Vagina (tissue), 2 donors: ENCODE measurements at regions not wholly inside any gene's neighbourhood (a gene's known extent, or its start where the extent isn't known, plus 50 kb on each side); places are given as distances from the start of the nearest gene placed in this dataset.
"Not testable (repeated sequence)": the region's sequence is repeated elsewhere in the genome, so short reads cannot be mapped to it uniquely, and the experiment has no call there.

Source experiments
- DNase-seq, 2 donors: peaks; one replicate each; pipeline ENCODE4 v3.0.0-alpha.2; 2017; ENCODE audit errors: extremely low spot score in 2 of 2
- H3K27ac ChIP-seq: fragments of 200-600 bp; sonication (generic); one replicate; pipeline ENCODE4 v1.5.1; 2019
- H3K27me3 ChIP-seq: fragments of 200-600 bp; sonication (generic); one replicate; pipeline ENCODE4 v1.5.1; 2019
- H3K36me3 ChIP-seq, 2 donors: fragments of 200-600 bp; sonication (generic); one replicate each; pipeline ENCODE4 v1.5.1; 2017 to 2019
- H3K4me1 ChIP-seq: fragments of 200-600 bp; sonication (generic); one replicate; pipeline ENCODE4 v1.5.1; 2019
- H3K4me3 ChIP-seq, 2 donors: fragments of 200-600 bp; sonication (generic); 1 replicate in 1 of 2; 2 replicates in 1 of 2; pipeline ENCODE4 v1.5.1; 2016 to 2019
- H3K9me3 ChIP-seq: fragments of 200-600 bp; sonication (generic); one replicate; pipeline ENCODE4 v1.5.1; 2019
- POLR2A ChIP-seq, 2 donors: fragments of 450-650 bp; IDR thresholded peaks; one replicate each; pipeline ENCODE4 v1.6.1; 2017; ENCODE audit warnings: antibody characterized with exemption in 2 of 2, mild to moderate bottlenecking in 2 of 2, moderate library complexity in 2 of 2
- POLR2AphosphoS5 ChIP-seq, 2 donors: sonication (generic); formaldehyde crosslinking; IDR thresholded peaks; one replicate each; pipeline ENCODE4 v1.9.0; 2017; ENCODE audit warnings: antibody characterized with exemption in 2 of 2, mild to moderate bottlenecking in 2 of 2, low read depth in 1 of 2; ENCODE audit not compliant: insufficient read depth in 1 of 2
- intact Hi-C: fragments of 100-400 bp; cut with DNase I; formaldehyde crosslinking; loops from one replicate; pipeline ENCODE4 v1.15.1; 2023
- TF ChIP-seq, protein P1 (sequence below), 3 experiments: fragments of 450-650 bp in 2 of 3; fragments of 200-600 bp in 1 of 3; sonication (generic) in 1 of 3; IDR thresholded peaks; one replicate each; pipeline ENCODE4 v1.5.1; 2017 to 2019; ENCODE audit warnings: antibody characterized with exemption in 3 of 3, mild to moderate bottlenecking in 2 of 3, moderate library complexity in 2 of 3

GRCh38 chr22:49658902-49659280 is 168.8 kb downstream of the BRD1 start:
- H3K9me3 ChIP-seq: no peaks in the 10 kb centered on the region
- DNase-seq: no peak
- no peaks in the 10 kb centered on the region for H3K27me3 ChIP-seq
- no peak overlapping the region for H3K27ac ChIP-seq
- intact Hi-C loops: no loop called here
- no peaks in the 10 kb centered on the region for H3K36me3 ChIP-seq
- TF ChIP-seq POLR2AphosphoS5 (IDR thresholded peaks at IDR 0.05; ENCODE audit: insufficient read depth in 1 of 2, low read depth in 1 of 2) (no peak), POLR2A (IDR thresholded peaks at IDR 0.05) (no peak)
- TF ChIP-seq, protein P1, sequence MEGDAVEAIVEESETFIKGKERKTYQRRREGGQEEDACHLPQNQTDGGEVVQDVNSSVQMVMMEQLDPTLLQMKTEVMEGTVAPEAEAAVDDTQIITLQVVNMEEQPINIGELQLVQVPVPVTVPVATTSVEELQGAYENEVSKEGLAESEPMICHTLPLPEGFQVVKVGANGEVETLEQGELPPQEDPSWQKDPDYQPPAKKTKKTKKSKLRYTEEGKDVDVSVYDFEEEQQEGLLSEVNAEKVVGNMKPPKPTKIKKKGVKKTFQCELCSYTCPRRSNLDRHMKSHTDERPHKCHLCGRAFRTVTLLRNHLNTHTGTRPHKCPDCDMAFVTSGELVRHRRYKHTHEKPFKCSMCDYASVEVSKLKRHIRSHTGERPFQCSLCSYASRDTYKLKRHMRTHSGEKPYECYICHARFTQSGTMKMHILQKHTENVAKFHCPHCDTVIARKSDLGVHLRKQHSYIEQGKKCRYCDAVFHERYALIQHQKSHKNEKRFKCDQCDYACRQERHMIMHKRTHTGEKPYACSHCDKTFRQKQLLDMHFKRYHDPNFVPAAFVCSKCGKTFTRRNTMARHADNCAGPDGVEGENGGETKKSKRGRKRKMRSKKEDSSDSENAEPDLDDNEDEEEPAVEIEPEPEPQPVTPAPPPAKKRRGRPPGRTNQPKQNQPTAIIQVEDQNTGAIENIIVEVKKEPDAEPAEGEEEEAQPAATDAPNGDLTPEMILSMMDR (IDR thresholded peaks at IDR 0.05): no peak
- no peak overlapping the region for H3K4me3 ChIP-seq
- no peaks in the 10 kb centered on the region for H3K4me1 ChIP-seq

DNA sequence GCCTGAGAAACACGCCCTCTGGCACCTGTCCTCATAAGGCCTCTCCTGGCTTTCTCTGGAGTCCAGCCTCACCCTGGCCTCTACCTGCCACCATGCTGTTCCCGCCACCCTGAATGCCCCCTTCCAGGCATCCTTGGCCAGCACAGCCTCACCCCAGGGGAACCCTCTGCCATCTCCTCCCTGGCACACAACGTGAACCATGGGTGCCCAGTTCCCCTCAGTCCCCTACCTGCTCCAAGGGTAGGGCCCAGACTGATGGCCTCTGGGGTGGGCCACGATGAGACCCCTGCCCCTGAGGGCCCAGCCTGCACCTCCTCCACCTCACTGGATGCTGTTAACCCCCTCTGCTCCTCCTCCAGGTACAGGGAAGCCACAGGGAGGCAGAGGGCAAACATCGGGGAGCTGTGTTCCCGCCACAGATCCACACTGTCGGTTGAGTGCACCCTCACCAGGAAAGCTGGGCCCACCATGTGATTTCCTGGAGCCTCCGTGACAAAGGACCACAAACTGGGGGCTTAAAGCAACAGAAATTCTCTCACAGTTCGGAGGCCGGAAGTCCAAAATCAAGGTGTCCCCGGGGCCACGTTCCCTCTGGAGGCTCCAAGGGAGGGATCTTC is 169.6 kb downstream of the BRD1 start:
- Histone ChIP-seq H3K4me3 (peak overlapping the region in 1 of 2 donors; percentile 46), H3K27ac (peak overlapping the region; percentile 46), H3K36me3 (no peaks in the 10 kb centered on the region), H3K9me3 (no peaks in the 10 kb centered on the region), H3K27me3 (no peaks in the 10 kb centered on the region), H3K4me1 (no peaks in the 10 kb centered on the region)
- TF ChIP-seq POLR2A (IDR thresholded peaks at IDR 0.05): no peak
- TF ChIP-seq, protein P1 (IDR thresholded peaks at IDR 0.05): no peak
- no peak for TF ChIP-seq POLR2AphosphoS5 (IDR thresholded peaks at IDR 0.05; ENCODE audit: insufficient read depth in 1 of 2, low read depth in 1 of 2)
- intact Hi-C loops: no loop called here
- DNase-seq: no peak

DNA sequence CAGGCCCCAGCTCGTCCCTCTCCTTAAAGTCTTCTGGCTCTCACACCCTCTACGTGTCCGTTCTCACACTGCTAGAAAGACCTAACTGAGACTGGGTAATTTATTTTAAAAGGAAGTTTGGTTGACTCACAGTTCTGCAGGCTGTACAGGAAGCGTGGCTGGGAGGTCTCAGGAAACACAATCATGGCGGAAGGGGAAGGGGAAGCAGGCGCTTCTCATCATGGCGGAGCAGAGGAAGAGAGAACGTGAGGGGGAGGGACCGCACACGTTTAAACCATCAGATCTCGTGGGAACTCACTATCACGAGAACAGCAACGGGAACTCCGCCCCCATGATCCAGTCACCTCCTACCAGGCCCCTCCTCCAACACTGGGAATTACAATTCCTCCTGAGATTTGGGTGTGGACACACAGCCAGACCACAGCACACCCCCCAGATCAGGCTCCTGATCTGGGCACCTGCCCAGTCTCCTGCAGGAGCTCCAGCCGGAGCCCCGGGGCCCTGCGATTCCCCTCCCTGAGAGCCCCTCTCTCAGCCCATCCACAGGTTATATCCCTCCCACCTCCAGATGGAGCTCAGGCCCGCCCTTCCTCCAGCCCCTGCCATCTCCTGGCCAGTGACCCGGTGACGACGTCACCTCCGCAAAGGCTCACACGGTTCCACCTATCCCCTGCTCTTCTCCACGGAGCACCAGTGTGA is 170.2 kb downstream of the BRD1 start:
- TF ChIP-seq, protein P1 (IDR thresholded peaks at IDR 0.05): no peak
- peak; percentile 29 to 55 for TF ChIP-seq POLR2AphosphoS5 (IDR thresholded peaks at IDR 0.05; ENCODE audit: insufficient read depth in 1 of 2, low read depth in 1 of 2)
- Histone ChIP-seq H3K4me1 (no peaks in the 10 kb centered on the region), H3K27ac (peak overlapping the region; percentile 48), H3K36me3 (no peaks in the 10 kb centered on the region), H3K4me3 (peak overlapping the region; percentile 41 to 46), H3K27me3 (no peaks in the 10 kb centered on the region), H3K9me3 (no peaks in the 10 kb centered on the region)
- intact Hi-C loops: no loop called here
- DNase-seq: no peak

GRCh38 chr22:49656883-49657274 is 170.8 kb downstream of the BRD1 start:
- H3K9me3 ChIP-seq, DNase-seq, H3K4me1 ChIP-seq, intact Hi-C loops, H3K27me3 ChIP-seq, H3K36me3 ChIP-seq: not testable (repeated sequence)
- peak overlapping the region; percentile 41 to 46 for H3K4me3 ChIP-seq
- H3K27ac ChIP-seq: peak overlapping the region; percentile 48

DNA sequence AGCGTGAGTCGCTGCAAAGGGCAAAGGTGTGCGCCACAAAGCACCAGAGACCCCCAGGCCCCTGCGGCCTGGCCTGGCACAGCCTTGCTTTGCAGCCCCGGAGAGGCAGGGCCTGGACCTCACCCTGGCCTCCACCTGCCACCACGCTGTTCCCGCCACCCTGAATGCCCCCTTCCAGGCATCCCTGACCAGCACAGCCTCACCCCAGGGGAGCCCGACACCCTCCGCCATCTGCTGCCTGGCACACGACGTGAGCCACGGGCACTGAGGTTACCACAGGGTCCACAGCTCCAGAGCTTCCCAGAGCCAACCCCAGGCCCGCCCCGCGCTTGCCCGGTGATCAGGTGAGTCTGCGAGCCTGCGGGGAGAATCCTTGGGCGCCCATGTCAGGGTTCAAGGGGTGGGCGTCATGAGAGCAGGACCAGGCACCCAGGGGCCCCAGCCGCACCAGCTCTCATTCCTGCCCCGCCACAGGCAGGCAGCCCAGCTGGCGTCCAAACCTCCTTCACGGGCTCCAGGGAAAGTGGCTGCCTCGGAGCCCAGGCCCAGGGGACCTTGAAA is 171.3 kb downstream of the BRD1 start:
- TF ChIP-seq POLR2A (IDR thresholded peaks at IDR 0.05) (no peak), POLR2AphosphoS5 (IDR thresholded peaks at IDR 0.05; ENCODE audit: insufficient read depth in 1 of 2, low read depth in 1 of 2) (no peak)
- TF ChIP-seq, protein P1 (IDR thresholded peaks at IDR 0.05): no peak
- Histone ChIP-seq H3K27me3 (no peaks in the 10 kb centered on the region), H3K36me3 (no peaks in the 10 kb centered on the region), H3K4me3 (peak overlapping the region; percentile 41 to 46), H3K9me3 (no peaks in the 10 kb centered on the region), H3K4me1 (no peaks in the 10 kb centered on the region), H3K27ac (peak overlapping the region; percentile 48)
- intact Hi-C loops: no loop called here
- no peak for DNase-seq
